Small intestine (tissue), 7 donors: ENCODE measurements at regions not wholly inside any gene's neighbourhood (a gene's known extent, or its start where the extent isn't known, plus 50 kb on each side); places are given as distances from the start of the nearest gene placed in this dataset.

Experiments
- DNase-seq, 2 donors: peaks; one replicate each; pipeline versions ENCODE4 v3.0.0 to v3.0.0-alpha.2; 2013
- FAIRE-seq: peaks from 2 replicates; lab custom pipeline; 2012; peaks lifted over from hg19 to GRCh38; lab: Jason Lieb, UNC
- H3K27ac ChIP-seq, 3 donors: one replicate each; pipeline ENCODE4 v1.5.1; 2013; ENCODE audit warnings: low read length in 2 of 3, mild to moderate bottlenecking in 2 of 3, control low read depth in 1 of 3, inconsistent platforms in 1 of 3, low read depth in 1 of 3, moderate library complexity in 1 of 3
- H3K27me3 ChIP-seq, 3 donors: one replicate each; pipeline ENCODE4 v1.6.1; 2013; ENCODE audit warnings: low read length in 3 of 3, inconsistent platforms in 1 of 3; ENCODE audit not compliant: control insufficient read depth in 3 of 3, insufficient read depth in 3 of 3
- H3K36me3 ChIP-seq, 3 donors: one replicate each; pipeline ENCODE4 v1.6.1; 2013; ENCODE audit warnings: low read length in 3 of 3, inconsistent platforms in 1 of 3, low read depth in 1 of 3, mild to moderate bottlenecking in 1 of 3, moderate library complexity in 1 of 3; ENCODE audit not compliant: control insufficient read depth in 3 of 3, insufficient read depth in 2 of 3
- H3K4me1 ChIP-seq, 3 donors: one replicate each; pipeline ENCODE4 v1.6.1; 2013; ENCODE audit warnings: low read length in 2 of 3, inconsistent platforms in 1 of 3, low read depth in 1 of 3, mild to moderate bottlenecking in 1 of 3, moderate library complexity in 1 of 3; ENCODE audit not compliant: control insufficient read depth in 3 of 3, insufficient read depth in 2 of 3
- H3K4me3 ChIP-seq, 3 donors: one replicate each; pipeline ENCODE4 v1.5.1; 2013; ENCODE audit warnings: low read length in 3 of 3, control low read depth in 1 of 3, inconsistent platforms in 1 of 3, low read depth in 1 of 3, mild to moderate bottlenecking in 1 of 3, moderate library complexity in 1 of 3
- H3K9me3 ChIP-seq, 2 donors: one replicate each; pipeline ENCODE4 v1.6.1; 2013; ENCODE audit warnings: low read depth in 1 of 2, low read length in 1 of 2; ENCODE audit not compliant: control insufficient read depth in 2 of 2, insufficient read depth in 1 of 2
- WGBS, 3 donors: extraction: QIAGEN DNeasy Blood & Tissue Kit; methylation state at CpG; one replicate each; pipeline ENCODE4 v1.1.7; 2013; 5-methylcytosine and 5-hydroxymethylcytosine counted together
- donor health status: healthy with polysubstance abuse.
- donor health status: control.
- donor health status: control.
- donor health status: Bipolar disorder and iron deficiency.
- donor health status: healthy.

- WGBS, 3 donors: 69 to 76% (median 76%) methylated on average over 4 of the region's 4 CpGs
- DNase-seq: no peak
- FAIRE-seq: no peak
These were observed 55.0 kb upstream of the MACF1 start for GRCh38 chr1:39149509-39149908.

DNA sequence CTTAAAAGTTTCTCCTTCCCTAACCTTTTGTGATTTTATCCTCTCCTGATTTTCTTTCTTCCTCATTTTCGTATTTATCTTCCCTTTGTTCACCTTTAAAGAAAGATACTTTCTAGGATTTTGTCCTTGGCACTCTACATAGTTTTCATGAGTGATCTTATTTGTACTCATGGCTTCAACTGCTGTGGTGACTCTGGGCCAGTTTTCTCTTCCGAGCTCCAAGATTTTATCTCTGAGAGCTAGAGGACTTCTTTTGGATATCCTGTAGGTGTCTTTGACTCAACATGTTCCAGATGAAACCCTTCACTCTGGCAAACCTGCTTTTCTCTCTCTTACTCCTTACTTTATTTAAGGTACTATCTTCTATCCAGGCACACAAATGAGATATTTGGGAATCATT is 53.7 kb upstream of the MACF1 start:
- WGBS, 3 donors: 69 to 93% (median 74%) methylated on average over 2 of the region's 2 CpGs
- H3K36me3 ChIP-seq: peaks cover 0 to 7% (median 0%) of the 10 kb centered on the region in 3 donors
- no peaks in the 10 kb centered on the region for H3K27me3 ChIP-seq
- no peak for DNase-seq
- no peak for FAIRE-seq
- peaks cover 0 to 5% (median 0%) of the 10 kb centered on the region in 3 donors for H3K4me1 ChIP-seq
- no peak overlapping the region for H3K4me3 ChIP-seq
- H3K9me3 ChIP-seq: no peaks in the 10 kb centered on the region
- no peak overlapping the region for H3K27ac ChIP-seq

More at GRCh38 chr1:39149509-39149908, 55.0 kb upstream of the MACF1 start:
- no peaks in the 10 kb centered on the region for H3K9me3 ChIP-seq
- H3K27me3 ChIP-seq: no peaks in the 10 kb centered on the region
- H3K4me1 ChIP-seq: peaks cover 0 to 5% (median 0%) of the 10 kb centered on the region in 3 donors
- no peak overlapping the region for H3K4me3 ChIP-seq
- H3K27ac ChIP-seq: no peak overlapping the region
- peaks cover 0 to 7% (median 0%) of the 10 kb centered on the region in 3 donors for H3K36me3 ChIP-seq

DNA sequence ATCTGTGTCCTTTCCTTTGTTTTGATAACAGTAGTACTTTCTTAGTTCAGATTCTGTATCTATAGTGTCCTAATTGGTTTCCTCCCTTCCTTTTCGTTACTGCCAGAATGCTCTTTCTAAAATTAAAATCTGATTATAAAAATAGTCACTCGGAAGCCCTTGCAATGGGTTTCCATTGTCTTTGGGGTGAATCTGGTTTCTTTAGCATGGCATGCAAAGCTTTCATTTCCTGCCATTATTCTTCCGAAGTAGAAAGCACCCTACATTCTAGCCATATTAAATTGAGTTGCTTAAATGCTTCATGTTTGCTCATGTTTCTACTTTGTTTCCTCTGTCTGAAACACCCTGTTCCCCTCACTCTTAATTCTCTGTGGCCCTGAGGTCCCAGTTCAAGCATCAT is 53.2 kb upstream of the MACF1 start:
- no peaks in the 10 kb centered on the region for H3K9me3 ChIP-seq
- no peaks in the 10 kb centered on the region for H3K27me3 ChIP-seq
- H3K4me1 ChIP-seq: peaks cover 0 to 5% (median 0%) of the 10 kb centered on the region in 3 donors
- no peak for FAIRE-seq
- 80 to 96% (median 85%) methylated on average over 3 of the region's 3 CpGs for WGBS, 3 donors
- H3K36me3 ChIP-seq: peaks cover 0 to 7% (median 0%) of the 10 kb centered on the region in 3 donors
- H3K4me3 ChIP-seq: no peak overlapping the region
- no peak overlapping the region for H3K27ac ChIP-seq
- DNase-seq: no peak

DNA sequence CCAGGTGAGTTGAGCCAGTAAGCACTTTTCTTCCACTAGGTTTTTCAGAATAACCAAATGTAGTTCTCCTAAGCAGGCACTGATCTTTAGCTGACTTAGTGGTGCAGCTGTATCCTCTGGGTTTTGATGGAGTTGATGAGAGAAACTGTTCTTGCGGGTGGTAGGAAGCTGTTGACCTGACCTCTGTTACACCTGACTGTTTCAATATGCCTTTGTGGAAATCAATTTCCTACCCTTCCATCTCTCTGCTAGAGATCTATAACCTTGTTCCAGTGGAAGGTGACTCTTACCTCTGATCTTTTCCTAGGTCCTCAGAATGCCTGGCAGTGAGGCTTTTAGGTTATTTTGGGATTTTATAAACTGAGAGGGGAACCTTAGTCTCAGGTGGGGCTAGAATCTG is 51.6 kb upstream of the MACF1 start:
- no peaks in the 10 kb centered on the region for H3K27me3 ChIP-seq
- no peak for FAIRE-seq
- no peak overlapping the region for H3K4me3 ChIP-seq
- WGBS, 3 donors: 83 to 92% (median 83%) methylated on average over 1 of the region's 1 CpG
- no peak for DNase-seq
- H3K36me3 ChIP-seq: peaks cover 0 to 7% (median 0%) of the 10 kb centered on the region in 3 donors
- no peak overlapping the region for H3K27ac ChIP-seq
- no peaks in the 10 kb centered on the region for H3K9me3 ChIP-seq
- H3K4me1 ChIP-seq: peaks cover 0 to 9% (median 5%) of the 10 kb centered on the region in 3 donors

DNA sequence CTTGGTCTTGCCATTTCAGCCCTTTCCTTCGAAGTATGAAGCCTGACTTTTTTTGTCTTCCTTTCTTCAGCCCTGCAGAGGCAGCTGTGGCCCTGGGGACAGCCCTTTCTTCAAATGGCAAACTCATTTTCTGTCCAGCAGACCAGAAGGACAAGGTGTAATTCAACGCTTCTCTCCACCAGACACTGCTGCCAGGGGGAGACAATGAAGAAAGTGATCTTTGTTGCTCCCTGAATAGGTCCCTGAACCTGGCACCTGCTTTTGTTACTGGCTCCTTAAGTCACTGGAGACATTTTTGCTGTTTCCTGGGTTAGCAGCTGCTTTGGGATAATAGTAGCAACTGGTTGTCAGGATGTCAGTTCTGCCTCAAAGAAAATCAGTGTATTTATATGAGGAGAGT is 50.8 kb upstream of the MACF1 start:
- FAIRE-seq: no peak
- peak overlapping the region in 1 of 3 donors; percentile 21 for H3K27ac ChIP-seq

DNA sequence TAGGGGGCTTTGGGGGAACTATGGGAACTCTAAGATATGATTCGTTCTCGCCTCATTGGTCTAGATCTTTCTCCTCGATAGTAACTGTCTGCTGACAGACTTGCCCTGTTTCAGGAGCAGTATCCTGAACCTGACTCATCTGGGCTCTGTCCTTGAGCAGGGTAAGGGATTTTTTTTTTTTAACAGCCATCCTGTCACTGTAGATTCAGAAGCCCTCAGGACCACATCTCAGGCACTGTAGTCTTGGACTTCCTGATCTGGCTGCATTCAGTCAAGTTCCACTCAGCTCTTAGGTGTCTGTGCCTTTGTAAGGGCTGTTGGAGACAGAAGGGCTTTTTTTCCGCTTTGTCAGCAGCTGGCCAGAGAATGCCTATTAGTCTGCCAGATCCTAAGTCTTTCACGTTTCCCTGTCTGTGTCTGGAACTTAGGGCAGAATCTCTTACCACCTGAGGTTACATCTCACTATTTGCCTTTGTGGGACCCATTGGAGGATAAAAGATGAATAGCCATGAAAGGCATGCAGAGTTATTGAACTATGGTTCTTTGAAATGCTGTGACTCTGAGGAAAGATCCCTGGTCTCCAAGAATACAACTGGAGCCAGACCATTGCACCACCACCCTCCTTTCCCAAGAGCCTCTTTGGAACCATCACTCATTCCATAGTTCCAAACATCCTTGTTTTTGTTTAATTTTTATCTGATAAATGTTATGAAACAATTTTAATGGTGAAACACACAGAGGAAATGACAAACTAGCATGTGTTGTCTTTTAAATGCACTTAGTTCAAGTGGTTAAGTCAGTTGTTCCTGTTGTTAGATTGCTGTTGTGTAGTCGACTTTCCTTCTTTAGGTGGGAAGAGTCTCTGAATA is 49.7 kb upstream of the MACF1 start:
- H3K4me1 ChIP-seq: peaks cover 5 to 23% (median 9%) of the 10 kb centered on the region in 3 donors
- WGBS, 3 donors: 58 to 82% (median 76%) methylated on average over 6 of the region's 6 CpGs
- FAIRE-seq (no peak), DNase-seq (peak in 1 of 2 donors; percentile 5)
- peaks cover 0 to 7% (median 0%) of the 10 kb centered on the region in 3 donors for H3K36me3 ChIP-seq
- no peak overlapping the region for H3K4me3 ChIP-seq
- no peaks in the 10 kb centered on the region for H3K9me3 ChIP-seq
- H3K27ac ChIP-seq: peak overlapping the region in 1 of 3 donors; percentile 77
- H3K27me3 ChIP-seq: no peaks in the 10 kb centered on the region

More for the DNA sequence above, 50.8 kb upstream of the MACF1 start:
- Histone ChIP-seq H3K36me3 (peaks cover 0 to 7% (median 0%) of the 10 kb centered on the region in 3 donors), H3K4me3 (no peak overlapping the region), H3K4me1 (peaks cover 0 to 16% (median 5%) of the 10 kb centered on the region in 3 donors), H3K9me3 (no peaks in the 10 kb centered on the region), H3K27me3 (no peaks in the 10 kb centered on the region)
- DNase-seq: no peak
- 74 to 80% (median 79%) methylated on average over 2 of the region's 2 CpGs for WGBS, 3 donors
